GM21619 (cell line): ENCODE measurements at regions not wholly inside any gene's neighbourhood (a gene's known extent, or its start where the extent isn't known, plus 50 kb on each side); places are given as distances from the start of the nearest gene placed in this dataset.
"Not testable (repeated sequence)": the region's sequence is repeated elsewhere in the genome, so short reads cannot be mapped to it uniquely, and the experiment has no call there.

ENCODE experiments used
- ATAC-seq: cut with Tn5 transposase; IDR thresholded peaks from one replicate; pipeline ENCODE4 v1.9.1; 2021; ENCODE audit not compliant: unreplicated experiment

GRCh38 chr22:47623066-47623762 is 860.8 kb downstream of the TBC1D22A start:
- no peak for ATAC-seq

GRCh38 chr22:47622541-47622940 is 860.1 kb downstream of the TBC1D22A start:
- ATAC-seq, result no peak

- no peak for ATAC-seq
Measured at GRCh38 chr22:47621253-47621652, 858.8 kb downstream of the TBC1D22A start.

GRCh38 chr22:47620391-47620790 is 857.9 kb downstream of the TBC1D22A start:
- ATAC-seq, result no peak

GRCh38 chr22:47619631-47620030 is 857.2 kb downstream of the TBC1D22A start:
- no peak for ATAC-seq

- ATAC-seq, result no peak
Measured at GRCh38 chr22:47618180-47619010, 855.9 kb downstream of the TBC1D22A start.

- ATAC-seq, result no peak
Measured at GRCh38 chr22:47617186-47617585, 854.7 kb downstream of the TBC1D22A start.

GRCh38 chr22:47616396-47617020 is 854.1 kb downstream of the TBC1D22A start:
- no peak for ATAC-seq

GRCh38 chr22:47615051-47615450 is 852.6 kb downstream of the TBC1D22A start:
- ATAC-seq, result no peak

- ATAC-seq, result no peak
Measured at GRCh38 chr22:47613606-47614350, 851.3 kb downstream of the TBC1D22A start.

GRCh38 chr22:47613181-47613580 is 850.7 kb downstream of the TBC1D22A start:
- ATAC-seq, result not testable (repeated sequence)

DNA sequence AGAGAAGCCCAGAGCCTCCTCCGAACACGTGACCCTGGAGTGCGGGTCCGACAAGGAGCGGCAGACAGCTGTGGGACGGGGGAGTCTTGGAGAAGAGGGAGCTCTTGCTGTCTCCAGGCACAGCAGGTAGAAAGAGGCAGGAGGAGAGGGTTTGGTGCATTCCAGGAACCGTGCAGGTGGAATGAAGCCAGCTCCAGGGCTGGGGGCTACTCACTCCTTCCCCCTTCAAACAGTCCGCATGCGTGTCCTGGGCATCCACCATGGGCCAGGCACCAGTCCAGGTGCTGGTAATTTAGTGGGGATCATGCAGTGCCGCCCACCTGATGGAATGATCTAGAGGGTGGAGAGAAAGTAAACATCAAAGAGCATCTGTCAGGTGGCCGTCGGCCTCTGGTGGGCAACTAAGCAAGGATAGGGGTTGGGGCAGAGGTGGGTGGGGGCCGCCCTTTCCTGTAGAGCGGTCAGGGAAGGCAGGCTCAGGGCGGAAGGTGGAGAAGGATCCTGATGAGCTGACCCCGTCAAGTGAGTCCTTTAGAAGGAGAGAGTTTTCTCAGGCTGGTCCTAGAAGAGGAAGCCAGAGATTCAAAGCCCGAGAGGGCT is 850.0 kb downstream of the TBC1D22A start:
- ATAC-seq, result no peak

DNA sequence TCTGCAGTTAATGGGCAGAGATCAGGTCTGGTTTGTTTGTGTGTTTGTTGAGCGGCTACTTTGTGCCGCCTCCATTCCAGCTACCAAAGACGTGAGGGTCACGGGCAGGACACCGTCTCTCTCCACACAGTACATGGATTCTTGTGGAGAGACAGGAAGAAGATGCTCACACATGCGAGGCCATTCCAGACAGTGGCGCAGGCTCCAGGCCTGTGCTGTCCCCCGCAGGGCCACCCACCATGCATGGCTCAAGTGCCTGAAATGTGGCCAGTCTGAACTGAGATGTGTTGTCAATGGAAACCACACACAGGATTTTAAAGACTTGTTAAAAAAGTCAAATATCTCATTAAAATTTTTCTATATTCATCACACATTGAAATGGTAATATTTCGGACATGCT is 848.3 kb downstream of the TBC1D22A start:
- no peak for ATAC-seq

DNA sequence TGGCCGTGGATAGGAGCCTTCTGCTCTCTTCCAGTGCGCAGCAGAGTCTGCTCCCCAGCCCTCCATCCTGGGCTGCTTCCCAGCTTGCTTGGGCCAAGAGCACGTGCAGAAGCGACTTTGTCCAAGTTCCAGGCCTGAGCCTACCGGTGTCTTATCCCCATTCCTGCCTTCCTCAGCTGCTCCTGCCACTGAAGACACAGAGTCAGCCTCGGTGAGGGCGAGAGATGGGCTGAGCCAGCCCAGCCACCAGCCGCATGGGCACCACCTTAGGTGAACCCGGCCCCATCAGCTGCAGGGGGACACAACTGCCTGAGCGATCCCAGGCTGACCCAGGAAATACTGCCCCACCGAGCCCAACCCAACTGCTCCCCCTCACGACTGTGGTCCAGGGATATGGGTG is 847.8 kb downstream of the TBC1D22A start:
- no peak for ATAC-seq

DNA sequence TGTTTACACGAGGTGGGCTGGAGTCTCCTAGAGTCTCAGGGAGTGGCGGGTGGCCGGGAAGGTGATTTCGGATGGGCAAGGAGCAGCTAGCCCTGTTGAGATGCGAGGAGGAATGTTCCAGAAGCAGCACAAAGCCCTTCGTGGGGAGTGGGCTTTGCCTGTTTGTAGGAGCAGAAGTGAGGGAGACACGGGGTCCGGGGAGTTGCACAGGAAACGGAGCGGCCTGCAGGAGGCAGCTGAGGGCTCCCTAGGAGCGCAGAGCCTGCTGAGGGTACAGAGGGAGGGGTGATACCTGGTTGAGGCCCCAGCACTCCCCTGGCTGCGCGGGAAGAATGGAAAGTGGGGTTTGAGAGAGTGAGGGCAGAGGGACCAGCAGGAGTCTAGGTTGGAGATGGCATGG is 847.2 kb downstream of the TBC1D22A start:
- ATAC-seq, result no peak

DNA sequence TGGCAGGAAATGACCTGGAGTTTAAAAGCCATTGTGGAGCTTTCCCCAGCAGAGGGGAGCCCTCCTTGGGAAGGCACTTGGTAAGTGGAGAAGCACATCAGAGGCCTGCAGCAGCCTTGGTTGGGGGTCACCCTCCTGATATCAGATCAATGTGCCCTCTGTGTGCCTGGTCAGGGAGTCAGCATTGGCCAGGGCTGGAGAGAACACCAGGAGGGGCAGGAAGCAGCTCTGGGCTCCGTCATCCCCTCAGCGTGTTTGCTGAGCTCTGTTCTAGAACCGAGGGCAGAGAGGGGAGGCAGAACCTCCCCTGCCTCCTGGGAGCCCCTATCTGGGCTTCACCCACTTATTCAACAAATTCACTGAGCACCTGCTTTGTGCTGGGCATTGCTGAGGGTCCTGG is 846.0 kb downstream of the TBC1D22A start:
- no peak for ATAC-seq

- no peak for ATAC-seq
Measured at GRCh38 chr22:47607486-47607885, 845.0 kb downstream of the TBC1D22A start.

- no peak for ATAC-seq
Measured at GRCh38 chr22:47606426-47606825, 844.0 kb downstream of the TBC1D22A start.

- ATAC-seq, result no peak
Measured at GRCh38 chr22:47605886-47606285, 843.4 kb downstream of the TBC1D22A start.

GRCh38 chr22:47605441-47605840 is 843.0 kb downstream of the TBC1D22A start:
- ATAC-seq, result no peak

GRCh38 chr22:47604563-47604962 is 842.1 kb downstream of the TBC1D22A start:
- ATAC-seq, result no peak
